ENCODE measurements at regions not wholly inside any gene's neighbourhood (a gene's known extent, or its start where the extent isn't known, plus 50 kb on each side); places are given as distances from the start of the nearest gene placed in this dataset.
"Not testable (repeated sequence)": the region's sequence is repeated elsewhere in the genome, so short reads cannot be mapped to it uniquely, and the experiment has no call there.

DNA sequence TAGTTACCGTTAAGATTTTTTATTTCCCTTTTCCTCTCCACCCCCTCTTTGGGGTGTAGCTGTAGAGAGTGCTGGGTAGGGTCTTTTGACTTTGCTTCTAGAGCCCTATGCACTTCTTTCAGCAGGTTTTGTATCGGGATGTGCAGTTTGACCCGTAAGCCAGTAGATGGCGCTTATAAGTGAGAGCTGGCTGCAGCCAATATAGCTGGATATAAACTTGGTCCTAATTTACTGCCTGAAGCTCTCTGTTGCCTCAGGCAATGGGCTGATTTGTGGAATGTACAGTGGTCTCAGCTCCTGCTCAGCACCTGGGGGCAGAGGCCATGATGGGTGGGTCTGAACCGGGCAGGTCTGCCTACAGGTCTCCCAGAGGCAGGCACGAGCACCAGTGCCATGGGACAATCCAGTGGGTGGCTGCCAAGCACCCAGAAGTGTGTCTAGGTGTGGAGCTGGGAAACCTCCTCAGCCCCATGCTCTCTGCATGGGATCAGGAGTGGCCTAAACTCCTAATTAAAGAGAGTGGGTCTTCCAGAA, 146.5 kb downstream of the SPANXN1 start:
- no peak for DNase-seq

DNA sequence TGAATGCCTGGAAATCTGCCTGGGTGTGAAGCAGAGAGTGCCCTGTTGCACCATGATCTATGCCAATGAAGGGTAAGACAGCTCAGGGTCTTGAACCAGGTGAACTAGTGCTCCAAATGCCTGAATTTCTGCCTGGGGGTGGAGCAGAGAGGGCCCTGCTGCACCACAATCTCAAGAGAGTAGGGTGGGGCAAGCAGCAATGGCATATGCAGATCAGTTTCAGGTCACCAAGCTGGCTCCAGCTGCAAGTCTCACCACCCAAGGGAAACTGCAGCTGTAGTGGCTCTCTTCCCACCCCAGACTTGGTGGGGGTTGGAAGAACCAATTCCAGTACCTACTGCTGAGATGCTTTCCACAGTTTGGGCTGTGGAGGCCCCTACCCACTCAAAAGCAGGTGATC, 147.0 kb downstream of the SPANXN1 start:
- no peak for DNase-seq

DNA sequence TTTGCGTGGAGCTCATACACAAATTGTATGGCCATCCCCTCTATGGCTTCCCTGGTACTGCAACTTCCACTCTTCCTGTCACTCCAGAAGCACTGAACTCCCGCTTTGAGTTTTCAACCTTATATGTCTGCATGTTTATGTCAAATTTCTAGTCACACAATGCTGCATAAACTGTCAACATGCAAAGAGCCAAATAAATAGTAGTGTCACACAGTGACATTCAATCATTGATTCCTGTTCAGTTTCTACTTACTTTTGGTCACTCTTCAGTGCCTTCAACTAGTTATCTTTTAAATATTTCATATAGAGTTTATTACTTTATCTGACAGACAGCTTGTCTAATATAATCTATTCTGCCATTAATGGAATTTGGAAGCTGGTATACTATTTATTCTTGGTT, 149.3 kb downstream of the SPANXN1 start:
- no peak for DNase-seq

DNA sequence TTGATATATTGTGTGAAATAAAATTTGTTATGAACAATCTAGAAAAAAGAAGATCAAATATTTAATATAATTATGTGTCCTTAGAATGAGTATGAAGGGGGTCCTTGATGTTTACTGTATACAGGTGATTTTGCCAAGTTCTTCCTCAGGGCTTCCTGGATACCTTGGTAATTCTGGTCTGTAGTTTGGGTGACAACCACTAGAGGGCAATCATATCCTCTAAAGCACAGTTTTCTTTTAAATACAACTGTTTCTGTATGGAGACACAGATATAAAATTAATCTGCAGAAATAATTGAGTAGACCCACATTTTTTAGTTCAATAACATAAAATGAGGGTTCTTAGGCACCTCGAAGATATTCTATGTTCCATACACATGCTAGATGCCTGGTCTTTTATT, 157.7 kb downstream of the SPANXN1 start:
- peak; percentile 65 for DNase-seq

DNA sequence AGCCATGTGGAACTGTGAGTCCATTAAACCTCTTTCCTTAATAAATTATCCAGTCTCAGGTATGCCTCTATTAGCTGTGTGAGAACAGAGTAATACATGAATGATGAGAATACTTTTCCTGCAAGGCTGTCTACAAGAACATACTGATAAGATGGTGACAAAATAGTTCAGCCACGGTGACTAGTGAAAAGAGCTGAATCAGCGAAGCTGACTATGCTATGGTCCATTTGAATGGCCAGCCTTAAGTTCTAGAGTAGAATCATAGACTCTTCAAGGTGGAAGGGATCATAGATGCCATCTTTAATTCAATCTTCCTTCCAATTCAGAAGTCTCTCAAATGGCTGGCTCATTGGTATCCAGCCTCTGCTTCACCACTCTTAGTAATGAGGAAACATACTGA, 163.3 kb downstream of the SPANXN1 start:
- DNase-seq = no peak

DNA sequence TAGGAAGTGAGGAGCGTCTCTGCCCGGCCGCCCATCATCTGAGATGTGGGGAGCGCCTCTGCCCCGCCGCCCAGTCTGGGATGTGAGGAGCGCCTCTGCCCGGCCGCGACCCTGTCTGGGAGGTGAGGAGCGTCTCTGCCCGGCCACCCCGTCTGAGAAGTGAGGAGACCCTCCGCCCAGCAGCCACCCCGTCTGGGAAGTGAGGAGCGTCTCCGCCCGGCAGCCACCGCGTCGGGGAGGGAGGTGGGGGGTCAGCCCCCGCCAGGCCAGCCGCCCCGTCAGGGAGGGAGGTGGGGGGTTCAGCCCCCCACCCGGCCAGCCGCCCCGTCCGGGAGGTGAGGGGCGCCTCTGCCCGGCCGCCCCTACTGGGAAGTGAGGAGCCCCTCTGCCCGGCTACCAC, 188.9 kb downstream of the SPANXN1 start:
- not testable (repeated sequence) for DNase-seq

DNA sequence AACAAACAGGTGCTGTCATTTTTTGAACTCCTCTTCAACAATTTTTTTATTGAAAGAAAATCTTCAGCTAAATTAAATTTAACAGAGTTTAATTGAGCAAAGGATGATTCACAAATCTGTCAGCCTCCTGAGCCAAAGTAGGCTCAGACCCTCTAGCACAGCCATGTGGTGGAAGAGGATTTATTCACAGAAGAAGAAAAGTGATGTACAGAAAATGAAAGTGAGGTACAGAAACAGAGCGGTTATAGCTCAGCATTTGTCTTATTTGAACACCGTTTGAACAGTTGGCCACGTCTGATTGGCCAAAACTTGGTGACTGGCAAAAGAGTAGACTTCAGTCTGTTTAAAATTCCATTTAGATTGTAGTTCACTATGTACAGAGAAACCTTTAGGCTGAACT, 217.3 kb downstream of the SPANXN1 start:
- DNase-seq = no peak

DNA sequence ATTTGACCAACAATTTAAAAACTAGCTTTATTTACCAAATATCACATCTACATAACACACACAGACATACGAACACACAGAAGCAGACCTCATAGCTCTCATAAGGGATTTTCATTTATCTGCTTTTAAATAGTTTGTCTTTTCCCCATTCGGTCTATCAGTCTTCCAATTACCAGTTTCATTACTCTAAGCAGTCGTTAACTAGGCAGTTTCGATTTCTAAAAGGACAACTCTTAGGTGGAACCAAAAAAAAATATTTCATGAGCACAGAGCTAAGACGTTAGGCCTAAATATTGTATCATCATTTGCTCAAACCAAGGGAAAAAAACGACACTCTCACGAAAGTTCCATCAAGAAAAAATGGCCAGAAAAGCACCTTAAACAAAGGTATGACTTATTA, 228.4 kb downstream of the SPANXN1 start:
- no peak for DNase-seq

DNA sequence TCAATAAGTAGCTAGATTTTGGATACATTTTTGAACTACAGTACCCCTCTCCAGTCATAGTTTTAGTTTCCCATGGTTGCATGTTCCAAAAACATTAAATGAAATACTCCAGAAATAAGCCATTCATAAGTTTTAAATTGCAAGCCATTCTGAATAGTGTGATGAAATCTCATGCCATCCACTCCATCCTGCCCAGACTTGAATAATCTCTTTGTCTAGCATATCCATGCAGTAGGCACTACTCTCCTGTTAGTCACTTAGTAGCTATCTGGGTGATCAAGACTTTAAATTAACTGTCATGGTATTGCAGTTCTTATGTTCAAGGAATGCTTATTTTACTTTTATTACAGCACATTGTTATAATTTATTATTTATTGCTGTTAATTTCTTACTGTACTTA, 237.4 kb downstream of the SPANXN1 start:
- no peak for DNase-seq

DNA sequence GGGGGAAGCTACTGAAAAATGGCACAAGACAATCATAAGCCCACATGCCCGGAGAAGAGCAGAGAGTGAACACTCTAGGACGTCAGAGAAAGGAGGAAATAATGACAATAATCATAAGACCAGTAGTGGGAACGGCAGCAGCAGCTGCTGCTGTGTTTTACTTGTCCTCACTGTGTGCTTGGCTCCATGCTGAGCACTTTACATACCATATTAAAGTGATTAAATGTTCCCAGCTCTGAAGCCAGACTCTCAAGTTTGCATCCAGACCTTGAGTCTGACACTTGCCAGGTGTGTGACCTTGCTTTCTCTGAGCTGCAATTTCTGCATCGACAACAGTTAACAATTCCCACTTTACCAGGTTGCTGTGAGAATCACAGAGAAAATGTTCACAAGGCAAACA, 255.4 kb downstream of the SPANXN1 start:
- DNase-seq = no peak

DNA sequence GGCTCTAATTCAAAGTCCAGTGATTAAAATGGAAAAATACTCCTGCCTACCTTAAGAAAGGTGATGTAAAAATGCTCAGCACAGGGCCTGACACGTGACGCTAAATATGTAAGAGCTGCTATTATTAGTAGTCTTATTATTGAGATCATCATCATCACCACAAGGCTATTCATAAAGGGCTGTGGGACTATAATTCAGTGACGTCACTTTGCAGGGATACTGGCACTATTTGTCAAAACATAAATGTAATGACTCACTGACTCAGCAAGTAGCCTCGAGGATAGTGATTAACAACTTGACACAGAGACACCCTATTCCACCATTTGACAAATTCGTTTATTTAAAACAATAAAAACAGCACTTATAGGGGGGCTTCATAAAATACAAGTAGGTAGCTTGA, 258.9 kb downstream of the SPANXN1 start:
- DNase-seq = no peak

DNA sequence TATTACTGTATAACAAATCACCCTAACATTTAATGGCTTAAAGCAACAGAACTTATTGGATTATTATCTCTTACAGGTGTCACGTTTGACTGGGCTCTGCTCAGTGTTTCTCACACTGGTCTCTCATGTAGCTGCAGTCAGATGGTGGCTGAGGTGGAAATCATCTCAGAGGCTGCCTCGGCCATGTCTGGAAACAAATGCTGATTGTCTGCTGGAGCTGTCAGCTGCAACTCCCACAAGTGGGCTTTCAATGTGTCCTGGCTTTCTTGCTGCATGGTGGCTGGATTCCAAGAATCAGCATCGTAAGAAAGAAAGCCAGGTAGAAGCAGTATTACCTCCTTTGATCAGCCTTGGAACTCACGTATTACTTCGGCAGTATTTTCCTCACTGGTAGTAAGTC, 277.6 kb downstream of the SPANXN1 start:
- no peak for DNase-seq

DNA sequence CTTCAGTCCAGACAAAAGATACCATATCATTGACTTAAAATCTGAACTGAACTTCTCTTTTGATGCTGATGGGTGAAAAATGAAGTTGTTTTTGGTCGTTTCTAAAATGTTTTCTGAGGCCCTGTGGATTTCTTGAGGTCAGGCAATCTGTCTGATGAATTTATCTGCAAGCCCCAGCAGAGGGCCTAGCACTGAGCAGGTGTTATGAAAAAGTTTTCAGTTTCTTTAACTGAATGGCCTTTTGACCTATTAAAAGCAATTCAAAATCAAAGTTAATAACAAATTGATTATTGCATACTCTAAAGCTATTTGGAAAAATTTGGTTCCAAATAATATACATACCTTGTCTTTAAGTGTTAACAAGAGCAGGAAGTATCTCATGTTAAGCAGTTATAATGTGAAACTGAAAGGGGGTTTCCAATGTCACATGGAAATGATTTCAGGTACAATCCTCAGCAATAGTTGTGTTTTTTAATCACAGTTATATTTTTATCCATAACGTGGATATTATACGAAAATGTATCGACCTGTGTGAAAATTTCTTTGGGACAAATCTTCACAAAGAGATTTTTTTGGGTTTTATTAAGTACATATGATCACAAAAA, 285.0 kb downstream of the SPANXN1 start:
- no peak for DNase-seq

DNA sequence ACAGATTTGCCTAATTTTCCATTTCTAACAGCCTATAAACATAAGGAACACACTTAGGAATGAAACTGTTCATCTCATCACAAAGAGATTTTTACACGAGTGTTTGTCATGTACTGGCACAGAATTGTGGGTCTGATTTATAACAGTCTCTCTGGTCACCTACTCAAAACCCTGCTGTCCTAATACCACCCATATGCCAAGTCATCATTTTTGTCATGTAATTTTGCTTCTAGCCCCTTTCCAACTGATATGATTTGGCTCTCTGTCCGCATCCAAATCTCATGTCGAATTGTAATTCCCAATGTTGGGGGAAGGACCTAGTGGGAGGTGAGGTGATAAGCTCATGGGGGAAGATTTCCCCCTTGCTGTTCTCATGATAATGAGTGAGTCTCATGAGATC, 284.1 kb upstream of the SLITRK2 start:
- no peak for DNase-seq

DNA sequence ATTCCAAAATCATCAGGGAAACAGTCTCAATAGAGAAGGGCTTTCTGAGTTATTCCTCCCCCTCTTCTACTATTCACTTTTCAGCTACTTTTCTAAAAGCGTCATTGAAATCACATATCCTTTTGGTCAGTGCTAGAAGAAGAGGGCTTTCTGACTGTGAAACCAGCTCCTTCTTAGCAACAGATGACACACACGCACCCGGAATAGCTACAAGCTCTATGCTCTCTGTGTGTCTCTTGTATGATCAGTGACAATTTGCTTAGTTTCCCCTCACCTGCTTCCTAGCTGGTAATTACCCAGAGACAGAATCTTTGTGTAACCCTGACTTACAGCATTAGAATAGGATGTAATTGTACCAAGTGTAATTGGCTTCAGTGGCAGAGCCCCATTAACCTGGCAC, 268.1 kb upstream of the SLITRK2 start:
- DNase-seq = peak; percentile 4

DNA sequence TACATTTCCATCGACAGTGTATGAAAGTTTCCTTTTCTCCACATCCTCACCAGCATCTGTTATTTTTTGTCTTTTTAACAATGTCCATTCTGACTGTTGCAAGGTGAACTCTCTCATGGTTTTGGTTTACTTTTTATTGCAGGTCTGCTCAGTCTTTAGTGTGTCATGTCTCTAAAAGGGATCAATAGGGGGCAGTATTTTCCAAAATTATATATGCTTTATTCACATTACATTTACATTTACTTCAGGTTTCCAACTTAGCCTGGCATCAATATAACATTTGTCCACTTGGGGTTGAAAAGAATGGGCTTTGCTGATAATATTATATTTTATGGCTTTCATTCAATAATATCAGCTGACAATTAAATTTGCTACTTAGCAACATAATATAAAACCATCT, 265.0 kb upstream of the SLITRK2 start:
- no peak for DNase-seq

DNA sequence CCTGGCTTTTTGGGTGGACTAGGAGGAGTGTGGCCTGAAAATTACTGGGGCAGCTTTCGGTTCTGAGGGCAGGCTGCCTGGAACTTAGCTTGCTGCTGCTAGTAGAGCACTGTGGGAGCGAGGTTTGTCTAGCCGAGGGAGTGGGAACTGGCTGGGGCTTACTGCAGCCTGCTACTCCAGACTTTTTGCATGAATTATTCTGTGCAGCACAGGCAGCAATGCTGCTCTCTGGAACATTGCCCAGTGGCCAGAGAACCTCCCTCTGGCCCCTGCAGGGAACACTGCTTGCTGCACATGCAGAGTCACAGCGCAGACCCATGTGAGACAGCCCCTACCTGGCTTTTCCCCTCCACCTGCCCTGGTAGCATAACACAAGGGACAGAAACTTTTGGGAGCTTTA, 263.9 kb upstream of the SLITRK2 start:
- no peak for DNase-seq

DNA sequence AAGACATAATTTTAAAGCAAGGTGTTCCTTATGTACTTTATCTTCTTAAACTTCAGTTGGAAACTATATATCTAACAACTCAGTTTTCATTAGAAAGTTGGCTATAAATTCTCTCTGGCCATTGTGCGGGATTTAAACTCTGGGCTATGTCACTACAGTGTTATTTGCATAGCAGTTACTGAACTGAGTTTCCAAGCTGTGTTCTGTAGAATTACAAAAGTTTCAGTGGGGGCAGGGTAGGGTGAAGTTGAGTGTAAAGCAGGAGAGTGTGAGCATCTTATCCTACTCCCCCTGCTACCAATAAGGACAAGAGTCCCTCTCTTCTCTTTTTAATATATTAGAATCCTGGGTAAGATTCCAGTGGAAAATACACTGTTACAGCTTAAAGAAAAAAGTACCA, 254.5 kb upstream of the SLITRK2 start:
- no peak for DNase-seq

DNA sequence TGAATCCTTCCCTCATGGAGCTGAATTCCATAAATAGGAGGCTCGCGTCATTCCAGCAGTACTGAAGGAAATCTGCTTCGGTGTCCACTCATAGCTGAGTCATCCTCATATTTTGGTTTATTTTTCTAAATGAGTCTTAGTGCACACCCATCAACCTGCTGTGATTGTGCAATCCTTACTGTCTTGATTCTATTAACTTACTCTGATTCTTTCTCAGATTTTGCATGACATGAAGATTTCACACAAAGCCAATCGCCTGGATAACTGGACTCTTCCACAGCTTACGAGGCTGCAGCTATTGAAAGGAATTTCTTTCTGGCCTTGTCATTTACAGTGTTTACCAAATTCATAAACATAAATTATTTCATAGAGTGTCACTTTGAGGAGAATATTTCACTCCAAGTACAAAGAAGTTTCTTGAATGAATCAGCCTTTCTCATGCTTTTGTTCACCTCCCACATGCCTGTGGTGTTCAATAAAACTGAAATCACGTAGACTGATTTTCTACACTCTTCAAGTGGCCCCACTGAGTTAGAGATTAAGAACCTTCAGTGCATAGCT, 207.6 kb upstream of the SLITRK2 start:
- no peak for DNase-seq

DNA sequence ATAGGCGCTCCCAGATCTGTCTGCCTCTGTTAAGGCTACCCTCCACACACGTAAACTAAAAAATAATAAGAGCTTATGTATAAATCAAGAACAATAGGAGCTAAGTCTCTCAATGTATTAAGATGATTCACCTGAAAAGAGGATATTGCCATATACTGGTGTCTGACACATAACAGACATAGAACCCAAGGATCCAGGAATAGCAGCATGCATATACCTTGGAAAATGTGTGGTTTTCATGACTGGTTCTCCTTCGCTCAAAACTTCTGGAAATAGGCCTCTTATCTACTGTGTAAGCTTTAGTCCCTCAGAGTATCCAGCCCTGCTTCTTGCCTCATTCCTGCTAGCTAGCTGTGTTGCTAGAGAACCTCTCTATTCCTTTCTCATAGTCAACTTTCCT, 203.7 kb upstream of the SLITRK2 start:
- no peak for DNase-seq

DNA sequence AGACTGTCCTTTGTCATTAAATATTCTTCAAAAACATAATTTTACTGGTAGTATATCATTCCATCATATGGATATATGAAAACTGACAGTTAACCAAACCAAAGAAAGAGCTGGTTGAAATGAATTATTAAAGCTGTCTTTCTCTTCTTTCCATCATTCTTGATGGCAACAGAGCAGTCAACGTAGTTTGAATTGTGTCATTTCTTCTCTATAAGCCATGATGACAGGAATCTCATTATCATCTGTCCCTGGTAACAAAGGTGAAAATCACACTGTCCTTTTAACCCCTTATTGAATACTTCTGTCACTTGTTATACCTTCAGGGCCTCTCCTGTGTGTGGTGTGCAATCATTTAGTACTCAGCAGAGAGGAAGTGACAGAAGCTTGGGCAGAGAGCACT, 197.0 kb upstream of the SLITRK2 start:
- DNase-seq = peak; percentile 62

DNA sequence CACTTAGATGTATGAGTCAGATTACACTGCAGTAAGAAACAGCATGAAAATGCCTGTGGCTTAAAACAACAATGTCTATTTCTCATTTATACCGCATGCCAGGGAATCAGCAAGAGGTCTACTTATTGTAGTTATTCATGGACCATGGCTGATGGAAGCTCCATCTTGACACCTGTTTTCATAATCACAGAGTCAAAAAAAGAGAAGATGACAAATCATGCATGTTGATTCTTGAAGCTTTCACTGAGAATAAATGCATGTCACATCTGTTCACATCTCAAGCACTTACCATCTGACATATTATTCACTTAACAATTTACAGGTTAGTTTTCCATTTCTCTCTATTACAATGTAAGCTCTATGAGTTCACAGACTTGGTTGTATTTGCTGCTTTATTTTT, 194.2 kb upstream of the SLITRK2 start:
- peak; percentile 39 for DNase-seq

DNA sequence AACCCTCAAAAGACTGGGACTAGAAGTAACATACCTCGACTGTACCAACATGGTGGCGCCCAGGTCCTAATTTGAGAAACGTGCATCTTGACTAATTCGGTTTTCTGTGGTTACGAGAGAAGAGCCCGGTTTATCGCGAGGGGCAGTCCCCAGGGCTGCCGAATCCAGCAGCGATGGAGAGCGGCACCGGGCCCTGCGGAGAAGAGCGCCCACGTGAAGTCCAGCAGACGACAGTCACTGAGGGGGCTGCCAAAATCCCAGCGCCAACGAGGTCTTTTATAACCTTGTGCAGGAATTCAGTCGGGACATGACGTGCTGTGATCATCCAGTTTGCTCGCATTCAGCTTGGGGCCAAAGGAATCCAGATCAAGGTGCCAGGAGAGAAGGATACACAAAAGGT, 187.5 kb upstream of the SLITRK2 start:
- DNase-seq = no peak

DNA sequence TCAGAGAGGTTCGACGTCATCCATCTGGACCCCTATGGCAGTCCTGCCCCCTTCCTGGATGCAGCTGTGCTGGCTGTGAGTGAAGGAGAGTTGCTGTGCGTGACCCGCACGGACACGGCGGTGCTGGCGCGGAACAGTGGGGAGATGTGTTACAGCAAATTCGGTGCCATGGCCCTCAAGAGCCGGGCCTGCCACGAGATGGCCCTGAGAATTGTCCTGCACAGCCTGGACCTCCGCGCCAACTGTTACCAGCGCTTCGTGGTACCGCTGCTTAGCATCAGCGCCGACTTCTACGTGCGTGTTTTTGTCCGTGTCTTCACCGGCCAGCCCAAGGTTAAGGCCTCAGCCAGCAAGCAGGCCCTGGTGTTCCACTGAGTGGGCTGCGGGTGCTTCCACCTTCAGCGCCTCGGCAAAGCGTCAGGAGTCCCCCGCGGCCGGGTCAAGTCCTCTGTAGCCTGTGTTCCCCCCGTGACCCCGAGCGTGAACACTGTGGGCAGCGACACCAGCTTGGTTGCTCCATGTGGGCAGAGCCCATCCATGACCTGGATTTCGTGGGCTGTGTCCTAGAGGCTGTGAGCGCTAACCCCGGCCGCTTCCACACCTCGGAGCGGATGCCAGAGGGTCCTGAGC, 186.7 kb upstream of the SLITRK2 start:
- DNase-seq = no peak

DNA sequence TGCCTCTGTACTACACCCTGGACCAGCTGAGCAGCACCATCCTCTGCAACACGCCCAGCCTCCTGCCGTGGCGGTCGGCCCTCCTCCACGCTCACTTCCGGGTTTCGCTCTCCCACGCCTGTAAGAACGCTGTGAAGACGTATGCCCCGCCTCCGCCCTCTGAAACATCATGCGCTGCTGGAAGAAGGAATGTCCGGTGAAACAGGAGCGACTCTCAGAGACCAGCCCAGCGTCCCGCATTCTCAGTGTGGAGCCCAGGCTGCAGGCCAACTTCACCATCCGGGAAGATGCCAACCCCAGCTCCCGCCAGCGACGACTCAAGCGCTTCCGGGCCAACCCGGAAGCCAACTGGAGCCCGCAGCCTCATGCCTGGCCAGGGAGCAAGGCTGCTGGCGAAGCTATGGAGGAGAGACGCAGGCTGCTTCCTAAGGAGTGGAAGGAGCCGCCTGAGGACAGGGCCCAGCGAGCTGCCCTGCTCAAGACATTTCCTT, 186.1 kb upstream of the SLITRK2 start:
- no peak for DNase-seq
